ES-I3 (cell line): ENCODE measurements at regions not wholly inside any gene's neighbourhood (a gene's known extent, or its start where the extent isn't known, plus 50 kb on each side); places are given as distances from the start of the nearest gene placed in this dataset.

Experiments
- H3K36me3 ChIP-seq: 2 replicates; pipeline ENCODE4 v1.6.1; 2013; ENCODE audit warnings: mild to moderate bottlenecking, low read length, control low read depth, moderate library complexity; ENCODE audit not compliant: insufficient read depth
- H3K4me1 ChIP-seq: 2 replicates; pipeline ENCODE4 v1.6.1; 2013; ENCODE audit warnings: mild to moderate bottlenecking, control low read depth, low read length; ENCODE audit not compliant: insufficient read depth
- H3K9ac ChIP-seq: 2 replicates; pipeline ENCODE4 v1.6.1; 2013; ENCODE audit warnings: low read depth, mild to moderate bottlenecking, low read length, moderate library complexity
- H3K9me3 ChIP-seq: 2 replicates; pipeline ENCODE4 v1.6.1; 2013; ENCODE audit warnings: mild to moderate bottlenecking, low read length, moderate library complexity; ENCODE audit not compliant: control insufficient read depth, insufficient read depth

DNA sequence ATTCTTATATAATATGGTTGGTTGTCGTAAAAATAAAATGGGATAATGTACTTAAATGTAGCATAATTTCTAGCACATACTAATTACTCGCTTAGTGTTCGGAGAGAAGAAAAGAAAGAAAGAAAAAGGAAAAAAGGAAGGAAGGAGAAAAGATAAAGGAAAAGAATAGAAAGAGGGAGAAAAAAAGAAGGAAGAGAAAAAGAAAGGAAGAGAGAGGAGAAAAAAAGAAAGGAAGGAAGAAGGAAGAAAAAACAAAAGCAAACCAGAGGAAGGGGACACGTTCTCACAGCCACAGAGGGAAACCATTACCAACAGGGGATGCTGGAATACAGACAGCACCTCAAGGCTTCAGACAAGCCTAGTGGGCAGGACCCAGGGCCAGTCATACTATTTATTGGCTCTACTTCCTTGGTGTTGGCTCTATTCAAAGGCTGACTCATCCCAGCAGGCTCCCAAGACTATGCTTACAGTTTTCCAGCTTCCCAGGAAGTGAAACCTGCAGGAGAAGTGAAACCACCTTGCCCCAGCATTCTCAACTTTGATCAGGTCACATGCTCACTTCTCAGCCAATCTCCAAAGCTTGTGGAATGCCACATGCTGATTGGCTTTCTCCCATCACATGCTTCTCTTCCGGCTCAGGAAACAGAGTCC, 273.5 kb upstream of the IRX5 start:
- Histone ChIP-seq H3K36me3 (no peaks in the 10 kb centered on the region), H3K4me1 (peaks cover 28% of the 10 kb centered on the region), H3K9ac (no peak overlapping the region), H3K9me3 (peaks cover 5% of the 10 kb centered on the region; the same call in 1 of the 2 replicates)

DNA sequence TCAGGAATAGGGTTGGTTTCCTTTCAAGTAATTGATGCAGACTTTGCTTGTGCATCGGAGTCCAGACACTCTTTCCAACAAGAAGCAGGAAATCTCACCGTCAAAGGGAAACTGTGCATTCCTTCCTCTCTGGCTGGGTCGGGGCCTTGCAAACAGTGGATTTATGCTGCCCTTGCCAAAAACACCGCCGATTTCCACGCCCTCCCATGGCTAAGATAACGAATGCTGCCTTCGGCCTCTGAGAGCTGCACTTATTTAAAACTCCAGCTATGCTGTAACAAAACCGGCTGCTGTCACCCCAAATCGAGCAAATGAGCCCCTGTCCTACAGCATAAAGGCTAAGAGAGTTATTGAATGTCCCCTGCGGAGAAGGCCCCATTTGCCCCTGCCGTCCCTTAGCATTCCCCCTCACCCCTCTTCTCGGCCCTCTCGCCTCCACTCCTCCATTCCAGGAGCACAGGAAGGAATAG, 275.5 kb upstream of the IRX5 start:
- Histone ChIP-seq H3K4me1 (peaks cover 38% of the 10 kb centered on the region), H3K9ac (no peak overlapping the region), H3K36me3 (no peaks in the 10 kb centered on the region), H3K9me3 (0 out of 2 replicates have a peak, but pooled peaks cover under 1% of the 10 kb centered on the region)

- Histone ChIP-seq H3K36me3 (no peaks in the 10 kb centered on the region), H3K4me1 (peaks cover 38% of the 10 kb centered on the region)
Observed at GRCh38 chr16:54654429-54654828, 276.2 kb upstream of the IRX5 start.

GRCh38 chr16:54652201-54652770, 278.4 kb upstream of the IRX5 start:
- H3K4me1 ChIP-seq: peaks cover 38% of the 10 kb centered on the region
- H3K36me3 ChIP-seq: peaks cover 2% of the 10 kb centered on the region; the same call in 1 of the 2 replicates
- peak overlapping the region; percentile 7; the same call in 1 of the 2 replicates for H3K9ac ChIP-seq
- no peaks in the 10 kb centered on the region for H3K9me3 ChIP-seq

More at GRCh38 chr16:54654429-54654828, 276.2 kb upstream of the IRX5 start:
- Histone ChIP-seq H3K9me3 (no peaks in the 10 kb centered on the region), H3K9ac (no peak overlapping the region)

DNA sequence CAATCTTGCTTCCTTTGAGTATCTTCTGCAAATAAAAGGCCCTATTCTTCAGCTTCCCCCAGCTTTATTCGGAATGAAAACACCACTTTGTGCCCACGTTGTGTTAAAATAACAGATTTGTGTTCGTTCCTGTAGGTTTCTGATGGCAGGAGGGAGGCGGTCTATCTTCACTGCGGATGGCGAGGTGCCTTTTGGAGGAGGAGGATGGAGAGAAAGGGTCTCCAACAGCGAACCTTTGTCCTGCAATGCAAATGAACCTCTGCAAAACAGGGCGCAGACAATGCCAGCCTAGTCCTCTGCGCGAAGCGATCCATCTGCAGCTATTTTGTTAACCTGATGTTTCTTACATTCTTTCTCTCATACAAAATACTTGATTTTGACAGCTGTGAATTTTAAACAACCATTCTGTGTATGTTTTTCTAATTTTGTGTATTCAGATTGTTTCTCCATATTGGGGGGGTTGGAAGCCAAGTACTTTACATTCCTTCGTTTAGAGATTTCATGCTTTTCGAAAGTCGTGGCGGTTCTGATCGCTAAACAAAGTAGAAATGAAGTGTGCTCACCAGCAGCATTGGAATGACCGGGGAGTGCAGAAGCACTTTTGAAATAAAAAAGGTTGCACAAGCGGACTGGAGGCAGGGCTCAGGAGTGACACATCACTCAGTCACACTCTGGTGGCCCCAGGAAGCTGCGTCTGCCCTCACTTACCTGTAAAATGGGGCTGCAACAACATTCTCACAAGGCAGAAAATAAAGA, 279.0 kb upstream of the IRX5 start:
- H3K4me1 ChIP-seq: peaks cover 38% of the 10 kb centered on the region
- H3K9me3 ChIP-seq: no peaks in the 10 kb centered on the region
- peaks cover 2% of the 10 kb centered on the region; the same call in 1 of the 2 replicates for H3K36me3 ChIP-seq
- H3K9ac ChIP-seq: peak overlapping the region; percentile 7; the same call in 1 of the 2 replicates

GRCh38 chr16:54649876-54650275, 280.8 kb upstream of the IRX5 start:
- peaks cover 2% of the 10 kb centered on the region; the same call in 1 of the 2 replicates for H3K36me3 ChIP-seq
- peaks cover 26% of the 10 kb centered on the region for H3K4me1 ChIP-seq
- H3K9me3 ChIP-seq: no peaks in the 10 kb centered on the region
- H3K9ac ChIP-seq: no peak overlapping the region

- H3K9ac ChIP-seq: no peak overlapping the region
- no peaks in the 10 kb centered on the region for H3K9me3 ChIP-seq
- peaks cover 15% of the 10 kb centered on the region for H3K4me1 ChIP-seq
- H3K36me3 ChIP-seq: peaks cover 2% of the 10 kb centered on the region; the same call in 1 of the 2 replicates
Observed at GRCh38 chr16:54648575-54648974, 282.1 kb upstream of the IRX5 start.

GRCh38 chr16:54647725-54648221, 282.9 kb upstream of the IRX5 start:
- Histone ChIP-seq H3K36me3 (peaks cover 2% of the 10 kb centered on the region; the same call in 1 of the 2 replicates), H3K9me3 (no peaks in the 10 kb centered on the region), H3K4me1 (peaks cover 13% of the 10 kb centered on the region), H3K9ac (no peak overlapping the region)

GRCh38 chr16:54647216-54647615, 283.4 kb upstream of the IRX5 start:
- Histone ChIP-seq H3K9ac (no peak overlapping the region), H3K4me1 (peaks cover 11% of the 10 kb centered on the region), H3K36me3 (peaks cover 2% of the 10 kb centered on the region; the same call in 1 of the 2 replicates), H3K9me3 (no peaks in the 10 kb centered on the region)

- H3K9me3 ChIP-seq: no peaks in the 10 kb centered on the region
- no peak overlapping the region for H3K9ac ChIP-seq
- peaks cover 2% of the 10 kb centered on the region; the same call in 1 of the 2 replicates for H3K36me3 ChIP-seq
- 0 out of 2 replicates have a peak, but pooled peaks cover under 1% of the 10 kb centered on the region for H3K4me1 ChIP-seq
Observed at GRCh38 chr16:54645345-54645744, 285.3 kb upstream of the IRX5 start.

DNA sequence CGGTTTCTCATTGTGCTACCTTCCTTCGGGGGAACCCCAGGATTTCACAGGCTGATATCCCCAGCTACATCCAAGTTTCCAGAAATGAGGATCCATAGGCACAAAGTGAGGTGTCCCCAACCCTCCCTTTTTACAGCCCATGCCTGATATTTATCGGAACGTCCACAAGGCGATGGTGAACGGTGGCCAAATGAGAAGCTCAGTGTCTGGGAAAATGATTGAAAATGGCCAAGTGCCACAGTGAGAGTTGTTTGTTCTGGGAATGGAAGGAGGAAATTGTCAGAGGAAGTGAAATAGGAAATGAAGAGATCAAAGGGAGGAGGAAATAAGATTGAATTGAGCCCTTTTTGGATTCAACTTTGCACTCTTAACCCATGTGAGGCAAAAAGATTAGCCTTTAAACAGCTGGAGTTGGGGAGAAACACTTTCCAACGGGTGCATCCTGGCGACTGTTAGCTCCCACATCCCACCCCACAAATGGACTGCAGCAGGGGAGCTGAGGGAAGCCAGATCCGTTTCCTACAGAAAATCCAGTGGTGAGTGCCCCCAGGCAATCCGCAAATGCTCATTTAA, 294.4 kb upstream of the IRX5 start:
- Histone ChIP-seq H3K4me1 (no peaks in the 10 kb centered on the region), H3K36me3 (no peaks in the 10 kb centered on the region), H3K9me3 (no peaks in the 10 kb centered on the region), H3K9ac (no peak overlapping the region)

DNA sequence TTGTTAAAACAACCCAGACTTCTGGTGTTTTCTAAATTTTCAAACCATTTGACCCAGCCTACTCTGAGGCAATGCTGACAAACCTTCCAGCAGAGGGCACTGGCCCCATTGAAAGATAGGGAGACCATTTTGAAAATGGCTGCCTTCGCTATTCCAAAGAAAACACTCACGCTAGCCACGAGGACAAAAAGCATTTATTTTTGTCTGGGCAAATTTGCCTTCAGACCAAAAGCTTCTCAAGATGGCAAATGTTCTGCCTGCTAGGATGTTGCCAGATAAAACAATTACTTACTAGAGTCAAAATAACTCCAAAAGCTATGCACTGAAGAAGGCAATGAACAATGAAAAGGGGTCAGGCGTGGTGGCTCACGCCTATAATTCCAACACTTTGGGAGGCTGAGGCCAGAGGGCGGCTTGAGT, 296.7 kb upstream of the IRX5 start:
- Histone ChIP-seq H3K9ac (no peak overlapping the region), H3K9me3 (no peaks in the 10 kb centered on the region), H3K36me3 (no peaks in the 10 kb centered on the region), H3K4me1 (no peaks in the 10 kb centered on the region)

DNA sequence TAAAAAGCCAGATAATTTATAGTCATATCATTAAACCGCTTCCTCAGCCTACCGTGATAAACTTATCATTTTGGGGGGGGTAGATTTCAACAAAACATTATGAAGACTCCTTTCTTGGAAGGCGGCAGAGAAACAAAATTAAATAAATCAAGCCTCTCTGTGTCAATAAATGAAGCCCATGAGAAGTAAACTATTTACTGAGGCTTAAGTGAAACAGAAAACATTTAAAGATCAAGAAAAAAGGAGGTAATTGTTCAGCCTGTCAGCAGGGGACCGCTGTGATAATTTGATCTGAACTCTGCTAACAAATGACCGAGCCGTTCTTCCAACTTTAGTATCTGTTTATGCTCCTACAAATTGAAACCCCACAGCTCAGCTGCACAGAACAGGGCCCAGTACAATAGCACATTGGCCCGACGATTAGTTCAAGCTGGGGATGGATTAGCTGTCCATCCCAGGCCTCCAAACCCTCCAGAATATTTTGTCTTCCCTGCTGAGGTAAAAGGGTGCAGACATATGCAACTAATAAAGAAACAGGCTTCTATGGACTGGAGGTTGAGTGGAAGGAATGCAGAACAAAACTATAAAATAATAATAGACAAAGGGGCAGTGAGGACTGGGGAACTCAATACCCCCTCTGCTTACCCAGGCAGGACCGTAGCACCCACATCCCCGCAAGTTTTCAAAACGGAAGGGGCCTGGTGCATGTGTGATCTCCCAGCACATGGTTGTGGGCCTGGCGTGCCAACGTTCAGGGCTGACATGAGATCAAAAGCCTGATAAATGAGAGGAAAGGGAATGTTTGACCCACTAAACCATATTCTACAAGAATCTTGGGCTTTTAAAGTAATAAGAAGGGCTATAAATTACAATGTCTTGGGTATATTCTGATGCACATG, 298.1 kb upstream of the IRX5 start:
- Histone ChIP-seq H3K4me1 (no peaks in the 10 kb centered on the region), H3K9me3 (no peaks in the 10 kb centered on the region), H3K36me3 (no peaks in the 10 kb centered on the region), H3K9ac (no peak overlapping the region)
